ENCODE measurements at regions not wholly inside any gene's neighbourhood (a gene's known extent, or its start where the extent isn't known, plus 50 kb on each side); places are given as distances from the start of the nearest gene placed in this dataset.

DNA sequence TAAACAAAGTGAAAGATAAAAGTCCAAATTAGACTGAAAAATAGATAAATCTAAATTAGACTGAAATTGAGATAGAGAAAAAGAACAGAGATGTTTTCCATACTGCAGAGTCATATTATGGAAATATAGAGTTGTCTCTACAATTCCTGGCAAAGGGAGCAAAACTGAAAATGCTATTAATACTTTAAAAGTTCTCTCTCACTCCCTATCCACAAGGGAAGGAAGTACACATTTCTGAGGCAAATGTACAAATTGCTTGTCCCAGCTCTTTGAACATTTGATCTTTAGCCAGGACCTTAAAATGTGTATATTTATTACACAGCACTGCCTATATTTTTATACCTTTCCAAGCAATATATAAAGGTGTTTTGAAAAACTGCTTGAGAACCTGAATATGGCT, 225.1 kb upstream of the SEMA6D start:
- TF ChIP-seq STAT3 (IDR thresholded peaks at IDR 0.05; ENCODE audit: low read depth, low read length) (no peak), ZNF687 (IDR thresholded peaks at IDR 0.05) (no peak), JUNB (IDR thresholded peaks at IDR 0.05) (no peak), IRF5 (IDR thresholded peaks at IDR 0.05; ENCODE audit: borderline replicate concordance) (no peak), NKRF (conservative IDR thresholded peaks at IDR 0.05) (no peak)
- Histone ChIP-seq H3K27me3 (replicated peaks in 1 of 2; ENCODE audit: control insufficient read depth in 2 of 2, insufficient read depth in 2 of 2, low read length in 1 of 2) (no peaks in the 10 kb centered on the region), H3K27ac (ENCODE audit: control insufficient read depth, insufficient read depth) (no peak overlapping the region), H2AFZ (ENCODE audit: control insufficient read depth, low read depth, low read length) (no peak overlapping the region), H3K4me2 (ENCODE audit: control insufficient read depth, insufficient read depth) (no peak overlapping the region), H4K20me1 (ENCODE audit: control insufficient read depth, insufficient read depth) (no peaks in the 10 kb centered on the region), H3K9ac (ENCODE audit: control insufficient read depth, insufficient read depth, low read length) (no peak overlapping the region), H3K36me3 (ENCODE audit: control insufficient read depth in 2 of 2, insufficient read depth in 2 of 2, low read length in 1 of 2) (no peaks in the 10 kb centered on the region), H3K4me3 (no peak overlapping the region), H3K9me3 (replicated peaks; ENCODE audit: control insufficient read depth, insufficient read depth, low read length) (no peaks in the 10 kb centered on the region), H3K4me1 (ENCODE audit: control insufficient read depth, insufficient read depth, low read length) (no peaks in the 10 kb centered on the region), H3K79me2 (ENCODE audit: control insufficient read depth, insufficient read depth, low read length) (no peaks in the 10 kb centered on the region)
- DNase-seq (ENCODE audit: low read depth, low spot score) (no peak), ATAC-seq (no peak), FAIRE-seq (no peak)
- BruUV-seq (replicated peaks), result no TSS peak
- intact Hi-C loops (cut with micrococcal nuclease; ENCODE audit: unreplicated experiment) (no loop called here), in situ Hi-C loops (cut with MboI) (loop anchor here (25.0 kb wide), 1 partner anchor 770 kb away; no protein-coding TSS in a partner anchor)
- SMC1A ChIA-PET (ENCODE audit: uncharacterized antibody, unreplicated experiment), result no interaction called here
- RAD21 ChIA-PET (ENCODE audit: unreplicated experiment), result no interaction called here
- CTCF ChIA-PET, result no interaction called here
- POLR2A ChIA-PET, result no interaction called here

All from GM12878 (cell line).